HUES64 (cell line): ENCODE measurements at regions not wholly inside any gene's neighbourhood (a gene's known extent, or its start where the extent isn't known, plus 50 kb on each side); places are given as distances from the start of the nearest gene placed in this dataset.

ENCODE experiments used
- H3K27ac ChIP-seq: 2 replicates; pipeline ENCODE4 v1.7.0; 2013; ENCODE audit warnings: low read depth, low read length, inconsistent platforms
- H3K27me3 ChIP-seq: 2 replicates; pipeline ENCODE4 v1.6.1; 2013; ENCODE audit warnings: mild to moderate bottlenecking, low read length; ENCODE audit not compliant: insufficient read depth
- H3K36me3 ChIP-seq: 2 replicates; pipeline ENCODE4 v1.6.1; 2013; ENCODE audit warnings: mild to moderate bottlenecking, low read length; ENCODE audit not compliant: insufficient read depth
- H3K4me1 ChIP-seq: 2 replicates; pipeline ENCODE4 v1.6.1; 2013; ENCODE audit warnings: mild to moderate bottlenecking, low read length, moderate library complexity; ENCODE audit not compliant: insufficient read depth
- H3K4me3 ChIP-seq: 2 replicates; pipeline ENCODE4 v1.5.1; 2013; ENCODE audit warnings: mild to moderate bottlenecking, low read length, moderate library complexity
- H3K9ac ChIP-seq: 2 replicates; pipeline ENCODE4 v1.6.1; 2013; ENCODE audit warnings: mild to moderate bottlenecking, low read depth, low read length
- H3K9me3 ChIP-seq: 2 replicates; pipeline ENCODE4 v1.6.1; 2013; ENCODE audit warnings: low read depth, low read length; ENCODE audit not compliant: insufficient read depth
- WGBS: fragments of 150-250, 120-280 bp; methylation state at CpG from one replicate; pipeline ENCODE4 v1.1.7; 2013; ENCODE audit warnings: missing lambda C conversion rate; 5-methylcytosine and 5-hydroxymethylcytosine counted together

GRCh38 chr22:47586946-47587345 lies 824.5 kb downstream of the TBC1D22A start:
- H3K27me3 ChIP-seq, result no peaks in the 10 kb centered on the region
- no peaks in the 10 kb centered on the region for H3K4me1 ChIP-seq
- no peak overlapping the region for H3K9ac ChIP-seq
- 78% methylated on average over 6 of the region's 6 CpGs for WGBS
- H3K4me3 ChIP-seq, result no peak overlapping the region
- peaks cover 89% of the 10 kb centered on the region for H3K9me3 ChIP-seq
- H3K27ac ChIP-seq, result no peak overlapping the region
- no peaks in the 10 kb centered on the region for H3K36me3 ChIP-seq

DNA sequence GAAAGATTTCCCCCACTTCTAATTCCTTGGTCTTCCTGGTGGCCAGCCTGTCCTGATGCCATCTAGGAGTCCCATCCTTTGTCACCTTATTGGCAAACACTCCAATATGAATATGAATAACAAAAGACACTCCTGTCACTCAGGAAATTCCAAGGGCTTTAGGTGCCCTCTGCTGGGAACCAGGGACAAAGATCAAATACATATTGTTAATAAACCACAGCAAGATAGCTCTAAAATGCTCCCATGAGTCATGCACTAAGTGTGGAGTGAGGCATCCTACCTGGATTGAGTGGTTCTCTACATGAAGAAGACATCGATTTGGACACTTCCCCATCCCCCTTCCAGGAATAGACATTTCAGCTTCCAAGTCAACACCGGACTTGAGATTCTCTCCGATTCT lies 823.6 kb downstream of the TBC1D22A start:
- Histone ChIP-seq H3K9me3 (peaks cover 86% of the 10 kb centered on the region), H3K27me3 (no peaks in the 10 kb centered on the region), H3K4me3 (no peak overlapping the region), H3K27ac (no peak overlapping the region), H3K9ac (no peak overlapping the region), H3K4me1 (no peaks in the 10 kb centered on the region), H3K36me3 (no peaks in the 10 kb centered on the region)
- WGBS, result 93% methylated on average over 3 of the region's 3 CpGs

GRCh38 chr22:47583959-47584562 lies 821.6 kb downstream of the TBC1D22A start:
- peaks cover 95% of the 10 kb centered on the region for H3K9me3 ChIP-seq
- 66% methylated on average over 2 of the region's 2 CpGs for WGBS
- no peak overlapping the region for H3K9ac ChIP-seq

DNA sequence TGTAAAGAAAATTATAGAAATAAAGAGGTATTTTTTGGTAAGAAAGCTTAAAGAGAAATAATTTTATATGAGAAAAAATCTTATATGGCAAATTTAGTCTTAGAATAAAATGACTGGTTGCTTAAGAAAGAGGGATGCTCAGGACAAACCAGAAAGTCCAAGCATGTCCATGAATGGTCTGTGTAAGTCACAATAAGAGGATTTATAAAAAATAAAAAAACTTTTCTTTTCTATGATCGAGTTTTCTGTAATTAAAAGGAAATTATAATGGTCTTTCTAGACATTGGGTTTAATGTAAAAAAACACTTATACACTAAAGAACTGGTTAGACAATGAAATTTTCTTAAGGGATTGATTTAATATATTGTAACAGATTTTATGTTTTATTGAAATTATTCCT lies 819.6 kb downstream of the TBC1D22A start:
- WGBS, result no CpG with 5 or more reads among the region's 1 CpG
- H3K4me3 ChIP-seq, result no peak overlapping the region
- H3K9ac ChIP-seq, result no peak overlapping the region
- no peaks in the 10 kb centered on the region for H3K4me1 ChIP-seq
- no peaks in the 10 kb centered on the region for H3K27me3 ChIP-seq
- H3K27ac ChIP-seq, result no peak overlapping the region
- H3K36me3 ChIP-seq, result no peaks in the 10 kb centered on the region
- H3K9me3 ChIP-seq, result peaks cover 90% of the 10 kb centered on the region

More at GRCh38 chr22:47583959-47584562, 821.6 kb downstream of the TBC1D22A start:
- H3K4me1 ChIP-seq, result no peaks in the 10 kb centered on the region
- no peak overlapping the region for H3K27ac ChIP-seq
- no peaks in the 10 kb centered on the region for H3K36me3 ChIP-seq
- H3K4me3 ChIP-seq, result no peak overlapping the region
- no peaks in the 10 kb centered on the region for H3K27me3 ChIP-seq

GRCh38 chr22:47580121-47580520 lies 817.7 kb downstream of the TBC1D22A start:
- no peaks in the 10 kb centered on the region for H3K27me3 ChIP-seq
- peaks cover 92% of the 10 kb centered on the region for H3K9me3 ChIP-seq
- no peak overlapping the region for H3K9ac ChIP-seq

DNA sequence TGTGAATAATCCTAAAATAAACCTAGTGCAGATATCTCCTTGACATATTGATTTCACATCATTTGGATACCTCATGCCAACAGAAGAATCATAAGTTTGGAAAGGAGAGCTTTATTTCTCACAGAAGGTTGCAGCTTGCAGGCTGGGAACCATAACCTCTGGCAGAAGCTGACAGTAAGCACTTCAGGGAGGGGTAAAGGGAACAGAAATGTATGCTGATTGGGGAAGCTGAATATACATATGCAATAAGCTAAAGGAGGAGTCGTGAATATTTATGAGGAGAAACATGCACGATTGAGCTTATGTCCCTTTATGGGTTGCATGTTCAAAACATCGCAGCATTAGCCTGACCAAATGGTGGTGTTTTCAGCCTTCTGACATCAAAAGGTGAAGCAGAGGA lies 814.5 kb downstream of the TBC1D22A start:
- Histone ChIP-seq H3K4me1 (no peaks in the 10 kb centered on the region), H3K9ac (no peak overlapping the region), H3K9me3 (peaks cover 92% of the 10 kb centered on the region), H3K36me3 (no peaks in the 10 kb centered on the region), H3K27me3 (no peaks in the 10 kb centered on the region), H3K4me3 (no peak overlapping the region), H3K27ac (no peak overlapping the region)
- 89% methylated on average over 3 of the region's 3 CpGs for WGBS

More at GRCh38 chr22:47580121-47580520, 817.7 kb downstream of the TBC1D22A start:
- Histone ChIP-seq H3K4me3 (no peak overlapping the region), H3K27ac (no peak overlapping the region), H3K36me3 (no peaks in the 10 kb centered on the region), H3K4me1 (no peaks in the 10 kb centered on the region)

- Histone ChIP-seq H3K4me1 (no peaks in the 10 kb centered on the region), H3K36me3 (no peaks in the 10 kb centered on the region), H3K27me3 (no peaks in the 10 kb centered on the region), H3K9ac (no peak overlapping the region), H3K9me3 (peaks cover 93% of the 10 kb centered on the region), H3K27ac (no peak overlapping the region), H3K4me3 (no peak overlapping the region)
- 79% methylated on average over 11 of the region's 11 CpGs for WGBS
These were observed 812.8 kb downstream of the TBC1D22A start for GRCh38 chr22:47575291-47575690.

DNA sequence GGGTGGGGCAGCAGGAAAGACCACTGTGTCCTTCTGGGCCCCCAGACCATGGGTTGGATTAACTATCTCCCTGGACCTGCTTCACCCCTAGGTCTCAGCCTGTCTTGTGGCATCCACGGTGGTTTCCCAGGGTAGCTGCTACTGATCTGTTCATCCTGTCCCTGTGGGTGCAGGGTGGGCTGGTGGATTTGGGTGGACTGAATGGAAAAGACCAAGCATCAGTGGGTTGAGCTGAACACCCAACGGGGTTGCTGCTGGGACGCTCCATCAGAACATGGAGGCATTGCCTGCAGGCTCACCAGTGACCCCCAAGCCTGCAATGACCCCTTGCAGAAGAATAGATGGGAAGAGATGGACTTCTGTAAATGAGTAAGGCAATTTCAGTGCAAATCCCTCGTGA lies 812.1 kb downstream of the TBC1D22A start:
- Histone ChIP-seq H3K9ac (no peak overlapping the region), H3K9me3 (peaks cover 93% of the 10 kb centered on the region), H3K4me3 (no peak overlapping the region), H3K36me3 (no peaks in the 10 kb centered on the region), H3K4me1 (no peaks in the 10 kb centered on the region), H3K27ac (no peak overlapping the region), H3K27me3 (no peaks in the 10 kb centered on the region)
- 81% methylated on average over 4 of the region's 4 CpGs for WGBS

GRCh38 chr22:47573141-47573540 lies 810.7 kb downstream of the TBC1D22A start:
- H3K27me3 ChIP-seq, result no peaks in the 10 kb centered on the region
- H3K36me3 ChIP-seq, result no peaks in the 10 kb centered on the region
- H3K4me1 ChIP-seq, result no peaks in the 10 kb centered on the region
- H3K4me3 ChIP-seq, result no peak overlapping the region
- H3K27ac ChIP-seq, result no peak overlapping the region
- no peak overlapping the region for H3K9ac ChIP-seq
- 95% methylated on average over 6 of the region's 7 CpGs for WGBS
- H3K9me3 ChIP-seq, result peaks cover 93% of the 10 kb centered on the region

GRCh38 chr22:47572443-47572842 lies 810.0 kb downstream of the TBC1D22A start:
- Histone ChIP-seq H3K27me3 (no peaks in the 10 kb centered on the region), H3K9me3 (peaks cover 94% of the 10 kb centered on the region), H3K36me3 (no peaks in the 10 kb centered on the region), H3K27ac (no peak overlapping the region), H3K4me1 (no peaks in the 10 kb centered on the region), H3K4me3 (no peak overlapping the region), H3K9ac (no peak overlapping the region)
- WGBS, result 82% methylated on average over 10 of the region's 12 CpGs

- Histone ChIP-seq H3K9me3 (peaks cover 96% of the 10 kb centered on the region), H3K9ac (no peak overlapping the region), H3K27me3 (no peaks in the 10 kb centered on the region), H3K4me1 (no peaks in the 10 kb centered on the region), H3K4me3 (no peak overlapping the region), H3K27ac (no peak overlapping the region), H3K36me3 (no peaks in the 10 kb centered on the region)
- WGBS, result 86% methylated on average over 5 of the region's 5 CpGs
These were observed 809.2 kb downstream of the TBC1D22A start for GRCh38 chr22:47571616-47572015.

GRCh38 chr22:47570851-47571250 lies 808.4 kb downstream of the TBC1D22A start:
- H3K36me3 ChIP-seq, result no peaks in the 10 kb centered on the region
- H3K4me1 ChIP-seq, result no peaks in the 10 kb centered on the region
- H3K27me3 ChIP-seq, result no peaks in the 10 kb centered on the region
- no peak overlapping the region for H3K4me3 ChIP-seq
- no peak overlapping the region for H3K27ac ChIP-seq
- 70% methylated on average over 5 of the region's 5 CpGs for WGBS
- peaks cover 96% of the 10 kb centered on the region for H3K9me3 ChIP-seq
- no peak overlapping the region for H3K9ac ChIP-seq
